ENCODE measurements at regions not wholly inside any gene's neighbourhood (a gene's known extent, or its start where the extent isn't known, plus 50 kb on each side); places are given as distances from the start of the nearest gene placed in this dataset.

DNA sequence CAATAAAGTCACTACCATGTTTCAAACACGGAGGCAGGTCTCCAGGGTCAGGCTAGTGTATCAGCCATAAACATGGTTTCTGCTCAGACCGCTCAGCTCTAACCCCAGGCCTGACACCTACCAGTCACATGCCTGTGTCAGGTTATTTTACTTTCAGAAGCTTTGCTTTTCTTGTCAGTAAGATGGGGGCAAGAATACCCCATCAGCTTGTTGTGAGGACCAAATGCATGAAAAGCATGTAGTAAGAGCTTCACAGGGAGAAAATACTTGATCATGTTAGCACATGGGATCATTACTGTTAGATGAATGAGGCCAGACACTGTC, 65.2 kb upstream of the PIM1 start (continued):
- TF ChIP-seq ZBTB20 (tag by site-specific recombination; IDR thresholded peaks at IDR 0.05), result no peak
- TF ChIP-seq TRIM28 (IDR thresholded peaks at IDR 0.05; ENCODE audit: borderline replicate concordance, low read length), result 0 out of 2 replicates have a peak, but pooled peaks have one; percentile 17

DNA sequence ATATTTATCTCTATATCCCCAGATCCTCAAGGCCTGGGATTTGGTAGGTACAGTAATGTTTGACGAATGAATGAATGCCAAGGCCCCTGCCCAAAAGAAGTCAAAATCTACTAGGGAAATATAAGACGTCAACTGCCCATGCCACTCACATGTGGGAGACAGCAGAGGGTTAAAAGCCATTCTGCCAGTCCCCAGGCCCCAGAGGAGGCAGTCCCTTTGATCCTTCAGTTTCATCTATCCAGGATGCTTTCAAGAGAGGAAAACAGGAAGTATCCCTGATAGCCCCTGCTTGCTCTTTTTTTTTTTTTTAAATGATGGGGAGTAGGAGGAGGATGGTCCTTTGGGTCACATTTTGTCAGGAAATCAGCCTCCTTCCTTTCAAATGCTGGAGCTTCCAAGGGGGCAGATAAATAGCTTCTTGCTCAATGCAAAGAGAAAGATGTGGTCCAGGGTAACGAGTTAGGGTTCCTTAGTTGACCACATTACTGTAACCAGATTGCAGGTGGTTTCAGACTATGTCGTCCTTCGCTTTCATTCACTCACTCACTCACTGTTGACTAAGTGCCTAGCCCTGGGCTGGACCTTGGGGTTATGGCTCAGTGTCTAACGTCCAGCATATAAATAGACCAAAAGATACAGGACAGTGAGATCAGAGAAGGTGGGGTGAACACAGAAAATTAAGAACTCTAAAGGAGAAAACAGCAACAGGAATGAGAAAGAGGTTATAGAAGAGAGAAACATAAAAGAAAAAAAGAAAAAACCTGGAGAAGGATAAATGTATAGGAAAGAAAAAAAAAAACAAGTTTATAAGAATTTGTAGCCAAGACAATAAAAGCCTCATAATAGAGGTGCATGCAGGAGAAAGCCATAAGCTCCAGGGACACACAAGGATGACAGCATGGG, 64.6 kb upstream of the PIM1 start:
- TF ChIP-seq, protein P1, sequence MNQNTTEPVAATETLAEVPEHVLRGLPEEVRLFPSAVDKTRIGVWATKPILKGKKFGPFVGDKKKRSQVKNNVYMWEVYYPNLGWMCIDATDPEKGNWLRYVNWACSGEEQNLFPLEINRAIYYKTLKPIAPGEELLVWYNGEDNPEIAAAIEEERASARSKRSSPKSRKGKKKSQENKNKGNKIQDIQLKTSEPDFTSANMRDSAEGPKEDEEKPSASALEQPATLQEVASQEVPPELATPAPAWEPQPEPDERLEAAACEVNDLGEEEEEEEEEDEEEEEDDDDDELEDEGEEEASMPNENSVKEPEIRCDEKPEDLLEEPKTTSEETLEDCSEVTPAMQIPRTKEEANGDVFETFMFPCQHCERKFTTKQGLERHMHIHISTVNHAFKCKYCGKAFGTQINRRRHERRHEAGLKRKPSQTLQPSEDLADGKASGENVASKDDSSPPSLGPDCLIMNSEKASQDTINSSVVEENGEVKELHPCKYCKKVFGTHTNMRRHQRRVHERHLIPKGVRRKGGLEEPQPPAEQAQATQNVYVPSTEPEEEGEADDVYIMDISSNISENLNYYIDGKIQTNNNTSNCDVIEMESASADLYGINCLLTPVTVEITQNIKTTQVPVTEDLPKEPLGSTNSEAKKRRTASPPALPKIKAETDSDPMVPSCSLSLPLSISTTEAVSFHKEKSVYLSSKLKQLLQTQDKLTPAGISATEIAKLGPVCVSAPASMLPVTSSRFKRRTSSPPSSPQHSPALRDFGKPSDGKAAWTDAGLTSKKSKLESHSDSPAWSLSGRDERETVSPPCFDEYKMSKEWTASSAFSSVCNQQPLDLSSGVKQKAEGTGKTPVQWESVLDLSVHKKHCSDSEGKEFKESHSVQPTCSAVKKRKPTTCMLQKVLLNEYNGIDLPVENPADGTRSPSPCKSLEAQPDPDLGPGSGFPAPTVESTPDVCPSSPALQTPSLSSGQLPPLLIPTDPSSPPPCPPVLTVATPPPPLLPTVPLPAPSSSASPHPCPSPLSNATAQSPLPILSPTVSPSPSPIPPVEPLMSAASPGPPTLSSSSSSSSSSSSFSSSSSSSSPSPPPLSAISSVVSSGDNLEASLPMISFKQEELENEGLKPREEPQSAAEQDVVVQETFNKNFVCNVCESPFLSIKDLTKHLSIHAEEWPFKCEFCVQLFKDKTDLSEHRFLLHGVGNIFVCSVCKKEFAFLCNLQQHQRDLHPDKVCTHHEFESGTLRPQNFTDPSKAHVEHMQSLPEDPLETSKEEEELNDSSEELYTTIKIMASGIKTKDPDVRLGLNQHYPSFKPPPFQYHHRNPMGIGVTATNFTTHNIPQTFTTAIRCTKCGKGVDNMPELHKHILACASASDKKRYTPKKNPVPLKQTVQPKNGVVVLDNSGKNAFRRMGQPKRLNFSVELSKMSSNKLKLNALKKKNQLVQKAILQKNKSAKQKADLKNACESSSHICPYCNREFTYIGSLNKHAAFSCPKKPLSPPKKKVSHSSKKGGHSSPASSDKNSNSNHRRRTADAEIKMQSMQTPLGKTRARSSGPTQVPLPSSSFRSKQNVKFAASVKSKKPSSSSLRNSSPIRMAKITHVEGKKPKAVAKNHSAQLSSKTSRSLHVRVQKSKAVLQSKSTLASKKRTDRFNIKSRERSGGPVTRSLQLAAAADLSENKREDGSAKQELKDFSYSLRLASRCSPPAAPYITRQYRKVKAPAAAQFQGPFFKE (tag by site-specific recombination; IDR thresholded peaks at IDR 0.05; ENCODE audit: borderline replicate concordance), result no peak
- TF ChIP-seq TCF7L2 (IDR thresholded peaks at IDR 0.05; ENCODE audit: borderline replicate concordance, low read depth, low read length), result peak; percentile 54; the same call in 1 of the 2 replicates
- CTCF ChIA-PET, result interaction anchor here (0.6 to 1.9 kb wide), 3 partner anchors 55 to 67 kb away, joined by 3 to 6 read pairs (median 4); no protein-coding TSS in a partner anchor
- H3K4me1 ChIP-seq (ENCODE audit: control insufficient read depth, insufficient read depth, low read length), result peaks cover 34% of the 10 kb centered on the region
- no peaks in the 10 kb centered on the region for H3K9me3 ChIP-seq (ENCODE audit: control insufficient read depth, insufficient read depth, low read depth, low read length)
- H3K4me3 ChIP-seq (ENCODE audit: low read depth, low read length), result no peak overlapping the region
- no peaks in the 10 kb centered on the region for H3K36me3 ChIP-seq (ENCODE audit: control insufficient read depth in 2 of 2, insufficient read depth in 1 of 2, low read length in 2 of 2)
- no peak overlapping the region for H3K27ac ChIP-seq (ENCODE audit: extremely low read depth, low read depth, low read length)
- POLR2A ChIA-PET, result interaction anchor here (0.6 to 1.6 kb wide), 4 partner anchors 21 to 66 kb away, joined by 3 to 4 read pairs (median 3); partner anchors contain the start of gene PIM1

DNA sequence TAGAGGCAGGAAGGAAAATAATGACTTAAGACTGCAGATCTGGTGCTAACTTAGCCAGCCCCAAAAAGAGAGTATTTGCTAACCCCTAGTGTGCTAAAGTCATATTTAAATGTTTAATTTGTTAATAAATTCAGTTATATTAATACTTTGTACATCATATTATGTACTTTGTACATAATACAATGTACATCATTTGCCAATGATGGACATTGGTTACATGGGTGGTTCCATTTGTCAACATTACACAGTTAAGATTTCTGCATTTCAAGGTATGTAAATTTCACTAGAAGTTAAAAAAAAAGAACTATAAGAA, 63.9 kb upstream of the PIM1 start:
- CTCF ChIA-PET, result interaction anchor here (0.6 to 1.9 kb wide), 2 partner anchors 63 to 66 kb away, joined by 3 to 6 read pairs; no protein-coding TSS in a partner anchor
- TF ChIP-seq HOXC10 (CRISPR knock-in tag; IDR thresholded peaks at IDR 0.05) (no peak), ZNF488 (tag by site-specific recombination; IDR thresholded peaks at IDR 0.05) (no peak), MYNN (tag by site-specific recombination; IDR thresholded peaks at IDR 0.05; ENCODE audit: borderline replicate concordance) (no peak), KLF10 (tag by site-specific recombination; IDR thresholded peaks at IDR 0.05) (no peak), HOXD13 (CRISPR knock-in tag; IDR thresholded peaks at IDR 0.05; ENCODE audit: borderline replicate concordance) (no peak)
- TF ChIP-seq, protein P2, sequence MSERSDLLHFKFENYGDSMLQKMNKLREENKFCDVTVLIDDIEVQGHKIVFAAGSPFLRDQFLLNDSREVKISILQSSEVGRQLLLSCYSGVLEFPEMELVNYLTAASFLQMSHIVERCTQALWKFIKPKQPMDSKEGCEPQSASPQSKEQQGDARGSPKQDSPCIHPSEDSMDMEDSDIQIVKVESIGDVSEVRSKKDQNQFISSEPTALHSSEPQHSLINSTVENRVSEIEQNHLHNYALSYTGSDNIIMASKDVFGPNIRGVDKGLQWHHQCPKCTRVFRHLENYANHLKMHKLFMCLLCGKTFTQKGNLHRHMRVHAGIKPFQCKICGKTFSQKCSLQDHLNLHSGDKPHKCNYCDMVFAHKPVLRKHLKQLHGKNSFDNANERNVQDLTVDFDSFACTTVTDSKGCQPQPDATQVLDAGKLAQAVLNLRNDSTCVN (tag by site-specific recombination; optimal IDR thresholded peaks at IDR 0.05), result no peak
- TF ChIP-seq, protein P3, sequence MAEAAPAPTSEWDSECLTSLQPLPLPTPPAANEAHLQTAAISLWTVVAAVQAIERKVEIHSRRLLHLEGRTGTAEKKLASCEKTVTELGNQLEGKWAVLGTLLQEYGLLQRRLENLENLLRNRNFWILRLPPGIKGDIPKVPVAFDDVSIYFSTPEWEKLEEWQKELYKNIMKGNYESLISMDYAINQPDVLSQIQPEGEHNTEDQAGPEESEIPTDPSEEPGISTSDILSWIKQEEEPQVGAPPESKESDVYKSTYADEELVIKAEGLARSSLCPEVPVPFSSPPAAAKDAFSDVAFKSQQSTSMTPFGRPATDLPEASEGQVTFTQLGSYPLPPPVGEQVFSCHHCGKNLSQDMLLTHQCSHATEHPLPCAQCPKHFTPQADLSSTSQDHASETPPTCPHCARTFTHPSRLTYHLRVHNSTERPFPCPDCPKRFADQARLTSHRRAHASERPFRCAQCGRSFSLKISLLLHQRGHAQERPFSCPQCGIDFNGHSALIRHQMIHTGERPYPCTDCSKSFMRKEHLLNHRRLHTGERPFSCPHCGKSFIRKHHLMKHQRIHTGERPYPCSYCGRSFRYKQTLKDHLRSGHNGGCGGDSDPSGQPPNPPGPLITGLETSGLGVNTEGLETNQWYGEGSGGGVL (tag by site-specific recombination; IDR thresholded peaks at IDR 0.05), result no peak
- TF ChIP-seq, protein P1 (tag by site-specific recombination; IDR thresholded peaks at IDR 0.05; ENCODE audit: borderline replicate concordance), result no peak

More for the DNA sequence above, 63.9 kb upstream of the PIM1 start:
- POLR2A ChIA-PET, result interaction anchor here (0.6 to 1.6 kb wide), 2 partner anchors 20 to 64 kb away, joined by 3 to 4 read pairs; partner anchors contain the start of gene PIM1
- Histone ChIP-seq H3K27ac (ENCODE audit: extremely low read depth, low read depth, low read length) (no peak overlapping the region), H3K9me3 (ENCODE audit: control insufficient read depth, insufficient read depth, low read depth, low read length) (no peaks in the 10 kb centered on the region), H3K4me1 (ENCODE audit: control insufficient read depth, insufficient read depth, low read length) (peaks cover 37% of the 10 kb centered on the region), H3K36me3 (ENCODE audit: control insufficient read depth in 2 of 2, insufficient read depth in 1 of 2, low read length in 2 of 2) (no peaks in the 10 kb centered on the region), H3K4me3 (ENCODE audit: low read depth, low read length) (no peak overlapping the region)
